Smooth muscle cell (in vitro differentiated cells): ENCODE measurements at regions not wholly inside any gene's neighbourhood (a gene's known extent, or its start where the extent isn't known, plus 50 kb on each side); places are given as distances from the start of the nearest gene placed in this dataset.

Experiments
- DNase-seq: peaks from one replicate; lab custom pipeline; 2025; ENCODE audit not compliant: unreplicated experiment; lab: John Stamatoyannopoulos, UW
- H2AFZ ChIP-seq: fragments of 200-600 bp; sonication (generic); 2 replicates; pipeline ENCODE4 v1.6.0; 2016; ENCODE audit warnings: antibody characterized with exemption, low read depth, mild to moderate bottlenecking
- H3F3A ChIP-seq: fragments of 200-600 bp; sonication (generic); 2 replicates; pipeline ENCODE4 v1.6.0; 2017; ENCODE audit warnings: antibody characterized with exemption, low read depth
- H3K27ac ChIP-seq: fragments of 200-600 bp; sonication (generic); 2 replicates; pipeline ENCODE4 v1.5.1; 2016; ENCODE audit warnings: low read depth, mild to moderate bottlenecking
- H3K27me3 ChIP-seq: fragments of 200-600 bp; sonication (generic); 2 replicates; pipeline ENCODE4 v1.6.1; 2016; ENCODE audit warnings: low read depth, mild to moderate bottlenecking
- H3K36me3 ChIP-seq: fragments of 200-600 bp; sonication (generic); 2 replicates; pipeline ENCODE4 v1.5.1; 2016; ENCODE audit warnings: low read depth
- H3K4me1 ChIP-seq: fragments of 200-600 bp; sonication (generic); 2 replicates; pipeline ENCODE4 v1.5.1; 2016; ENCODE audit warnings: low read depth
- H3K4me2 ChIP-seq: fragments of 200-600 bp; sonication (generic); 2 replicates; pipeline ENCODE4 v1.6.0; 2016; ENCODE audit warnings: mild to moderate bottlenecking
- H3K4me3 ChIP-seq: fragments of 200-600 bp; sonication (generic); 2 replicates; pipeline ENCODE4 v1.5.1; 2016; ENCODE audit warnings: mild to moderate bottlenecking
- H3K79me2 ChIP-seq: fragments of 200-600 bp; sonication (generic); 2 replicates; pipeline ENCODE4 v1.6.0; 2016; ENCODE audit warnings: low read depth, mild to moderate bottlenecking
- H3K9ac ChIP-seq: fragments of 200-600 bp; sonication (generic); 2 replicates; pipeline ENCODE4 v1.6.0; 2016; ENCODE audit warnings: low read depth
- H3K9me3 ChIP-seq: fragments of 200-600 bp; sonication (generic); replicated peaks from 2 replicates; pipeline ENCODE4 v1.5.1; 2016; ENCODE audit warnings: low read depth
- H4K20me1 ChIP-seq: fragments of 200-600 bp; sonication (generic); 2 replicates; pipeline ENCODE4 v1.6.0; 2016; ENCODE audit warnings: low read depth
- CTCF ChIP-seq: fragments of 200-600 bp; sonication (generic); IDR thresholded peaks from 2 replicates; pipeline ENCODE4 v1.5.1; 2017; ENCODE audit warnings: borderline replicate concordance, mild to moderate bottlenecking, antibody characterized with exemption; ENCODE audit not compliant: insufficient read depth, poor library complexity, severe bottlenecking
- WGBS: methylation state at CpG from one replicate; pipeline ENCODE4 v1.1.7; 2016; ENCODE audit warnings: low lambda C conversion rate; 5-methylcytosine and 5-hydroxymethylcytosine counted together

GRCh38 chr9:108012405-108012804 is 522.8 kb upstream of the KLF4 start:
- Histone ChIP-seq H3K27me3 (no peaks in the 10 kb centered on the region), H3K9me3 (no peaks in the 10 kb centered on the region), H3K36me3 (no peaks in the 10 kb centered on the region), H3K79me2 (no peaks in the 10 kb centered on the region), H3K4me2 (no peak overlapping the region), H2AFZ (no peak overlapping the region), H3K4me1 (no peaks in the 10 kb centered on the region), H3F3A (no peaks in the 10 kb centered on the region), H3K9ac (no peak overlapping the region), H3K4me3 (no peak overlapping the region), H4K20me1 (no peaks in the 10 kb centered on the region), H3K27ac (no peak overlapping the region)
- DNase-seq: no peak
- WGBS: 92% methylated on average over 4 of the region's 4 CpGs
- no peak for TF ChIP-seq CTCF

GRCh38 chr9:108003526-108003925 is 514.0 kb upstream of the KLF4 start:
- Histone ChIP-seq H3K79me2 (no peaks in the 10 kb centered on the region), H3K4me1 (no peaks in the 10 kb centered on the region), H4K20me1 (no peaks in the 10 kb centered on the region), H3K9me3 (no peaks in the 10 kb centered on the region), H3F3A (no peaks in the 10 kb centered on the region), H3K4me2 (no peak overlapping the region), H3K27me3 (no peaks in the 10 kb centered on the region), H3K27ac (no peak overlapping the region), H3K9ac (no peak overlapping the region), H2AFZ (no peak overlapping the region), H3K4me3 (no peak overlapping the region), H3K36me3 (no peaks in the 10 kb centered on the region)
- DNase-seq: no peak
- 88% methylated on average over 5 of the region's 5 CpGs for WGBS
- no peak for TF ChIP-seq CTCF

- Histone ChIP-seq H3K9me3 (no peaks in the 10 kb centered on the region), H3K4me3 (no peak overlapping the region), H3K79me2 (no peaks in the 10 kb centered on the region), H4K20me1 (no peaks in the 10 kb centered on the region), H3K9ac (no peak overlapping the region), H2AFZ (peak overlapping the region; percentile 72), H3K36me3 (no peaks in the 10 kb centered on the region), H3F3A (no peaks in the 10 kb centered on the region), H3K4me1 (no peaks in the 10 kb centered on the region), H3K27me3 (no peaks in the 10 kb centered on the region), H3K4me2 (peak overlapping the region; percentile 45), H3K27ac (peak overlapping the region; percentile 8)
- no peak for DNase-seq
- TF ChIP-seq CTCF: no peak
- 55% methylated on average over 15 of the region's 15 CpGs for WGBS
Observed at GRCh38 chr9:108002371-108002956, 512.9 kb upstream of the KLF4 start.

- Histone ChIP-seq H3K4me1 (no peaks in the 10 kb centered on the region), H3K4me3 (no peak overlapping the region), H3K79me2 (no peaks in the 10 kb centered on the region), H3K9me3 (no peaks in the 10 kb centered on the region), H3K27me3 (no peaks in the 10 kb centered on the region), H3K9ac (no peak overlapping the region), H3K36me3 (no peaks in the 10 kb centered on the region), H3K4me2 (no peak overlapping the region), H3K27ac (no peak overlapping the region), H2AFZ (no peak overlapping the region), H3F3A (no peaks in the 10 kb centered on the region), H4K20me1 (no peaks in the 10 kb centered on the region)
- 70% methylated on average over 4 of the region's 4 CpGs for WGBS
- no peak for DNase-seq
- no peak for TF ChIP-seq CTCF
Observed at GRCh38 chr9:108001237-108001636, 511.7 kb upstream of the KLF4 start.
